ENCODE measurements at regions not wholly inside any gene's neighbourhood (a gene's known extent, or its start where the extent isn't known, plus 50 kb on each side); places are given as distances from the start of the nearest gene placed in this dataset.

GRCh38 chr12:125395583-125396215, 330.5 kb downstream of the AACS start:
- peaks cover 0 to 14% (median 2%) of the 10 kb centered on the region in 3 donors for H3K9me3 ChIP-seq (ENCODE audit: control extremely low read depth in 1 of 3, control insufficient read depth in 2 of 3, insufficient read depth in 1 of 3, low read length in 2 of 3)
- no peak overlapping the region for H3K9ac ChIP-seq (ENCODE audit: low read length)
- no peak overlapping the region for H3K27ac ChIP-seq (ENCODE audit: low read length in 2 of 2)
- H3K4me1 Mint-ChIP-seq: no peaks in the 10 kb centered on the region
- no peak overlapping the region for H3K4me2 ChIP-seq (replicated peaks; ENCODE audit: low read depth, low read length, poor library complexity, severe bottlenecking)
- no peak overlapping the region for H2AFZ ChIP-seq (ENCODE audit: insufficient read depth, low read depth, low read length, poor library complexity, severe bottlenecking)
- H3K36me3 ChIP-seq (replicated peaks in 1 of 2; ENCODE audit: control extremely low read depth in 1 of 2, control insufficient read depth in 1 of 2, extremely low read depth in 1 of 2, insufficient read depth in 2 of 2, low read length in 1 of 2): no peaks in the 10 kb centered on the region
- TF ChIP-seq EZH2 (IDR thresholded peaks at IDR 0.05; ENCODE audit: borderline replicate concordance, insufficient read depth, low read depth, low read length, poor library complexity, severe bottlenecking) (no peak), CTCF (IDR thresholded peaks at IDR 0.05) (no peak)
- H3K27me3 Mint-ChIP-seq: peaks cover 6% of the 10 kb centered on the region
- H3K9me3 Mint-ChIP-seq (ENCODE audit: insufficient read depth): peaks cover 6% of the 10 kb centered on the region
- intact Hi-C loops (cut with micrococcal nuclease): no loop called here
- CTCF ChIA-PET: no interaction called here
- H3K4me3 ChIP-seq (ENCODE audit: control extremely low read depth in 1 of 5, extremely low read depth in 1 of 5, insufficient read depth in 1 of 5, low read depth in 2 of 5, low read length in 4 of 5): no peak overlapping the region
- ATAC-seq (ENCODE audit: low read depth): no peak
- H4K20me1 ChIP-seq (ENCODE audit: control insufficient read depth, insufficient read depth, low read length, poor library complexity, severe bottlenecking): no peaks in the 10 kb centered on the region
- H3K27ac Mint-ChIP-seq: no peak overlapping the region
- POLR2A ChIA-PET: no interaction called here
- 77% methylated on average over 5 of the region's 5 CpGs for WGBS (ENCODE audit: insufficient coverage)
- peaks cover 0 to 2% (median 0%) of the 10 kb centered on the region in 4 experiments for H3K27me3 ChIP-seq (replicated peaks in 1 of 4; ENCODE audit: control extremely low read depth in 1 of 4, control insufficient read depth in 3 of 4, insufficient read depth in 4 of 4, low read length in 3 of 4)
- H3K79me2 ChIP-seq (ENCODE audit: control insufficient read depth, insufficient read depth, low read length): no peaks in the 10 kb centered on the region
- no peak for DNase-seq
- no peak overlapping the region for H3K4me3 Mint-ChIP-seq
- H3K4me1 ChIP-seq (ENCODE audit: control insufficient read depth in 2 of 2, insufficient read depth in 2 of 2, low read length in 2 of 2): no peaks in the 10 kb centered on the region

- intact Hi-C loops (cut with micrococcal nuclease): no loop called here
- no peaks in the 10 kb centered on the region for H3K4me1 ChIP-seq (ENCODE audit: control insufficient read depth in 2 of 2, insufficient read depth in 2 of 2, low read length in 2 of 2)
- no peaks in the 10 kb centered on the region for H4K20me1 ChIP-seq (ENCODE audit: control insufficient read depth, insufficient read depth, low read length, poor library complexity, severe bottlenecking)
- 82% methylated on average over 3 of the region's 3 CpGs for WGBS (ENCODE audit: insufficient coverage)
- TF ChIP-seq EZH2 (IDR thresholded peaks at IDR 0.05; ENCODE audit: borderline replicate concordance, insufficient read depth, low read depth, low read length, poor library complexity, severe bottlenecking) (no peak), CTCF (IDR thresholded peaks at IDR 0.05) (no peak)
- no peak overlapping the region for H3K4me3 ChIP-seq (ENCODE audit: control extremely low read depth in 1 of 5, extremely low read depth in 1 of 5, insufficient read depth in 1 of 5, low read depth in 2 of 5, low read length in 4 of 5)
- POLR2A ChIA-PET: no interaction called here
- peaks cover 8% of the 10 kb centered on the region for H3K9me3 Mint-ChIP-seq (ENCODE audit: insufficient read depth)
- H3K27me3 Mint-ChIP-seq: peaks cover 19% of the 10 kb centered on the region
- no peak overlapping the region for H3K4me3 Mint-ChIP-seq
- no peak overlapping the region for H2AFZ ChIP-seq (ENCODE audit: insufficient read depth, low read depth, low read length, poor library complexity, severe bottlenecking)
- H3K9ac ChIP-seq (ENCODE audit: low read length): no peak overlapping the region
- H3K36me3 ChIP-seq (replicated peaks in 1 of 2; ENCODE audit: control extremely low read depth in 1 of 2, control insufficient read depth in 1 of 2, extremely low read depth in 1 of 2, insufficient read depth in 2 of 2, low read length in 1 of 2): no peaks in the 10 kb centered on the region
- ATAC-seq (ENCODE audit: low read depth) (no peak), DNase-seq (no peak)
- H3K4me1 Mint-ChIP-seq: no peaks in the 10 kb centered on the region
- H3K27me3 ChIP-seq (replicated peaks in 1 of 4; ENCODE audit: control extremely low read depth in 1 of 4, control insufficient read depth in 3 of 4, insufficient read depth in 4 of 4, low read length in 3 of 4): peaks cover 0 to 3% (median 0%) of the 10 kb centered on the region in 4 experiments
- H3K79me2 ChIP-seq (ENCODE audit: control insufficient read depth, insufficient read depth, low read length): no peaks in the 10 kb centered on the region
- H3K9me3 ChIP-seq (ENCODE audit: control extremely low read depth in 1 of 3, control insufficient read depth in 2 of 3, insufficient read depth in 1 of 3, low read length in 2 of 3): peaks cover 0 to 20% (median 9%) of the 10 kb centered on the region in 3 donors
- CTCF ChIA-PET: interaction anchor here (1.0 kb wide), 1 partner anchor 216 kb away, joined by 3 read pairs; no protein-coding TSS in a partner anchor
- H3K27ac ChIP-seq (ENCODE audit: low read length in 2 of 2): no peak overlapping the region
- no peak overlapping the region for H3K4me2 ChIP-seq (replicated peaks; ENCODE audit: low read depth, low read length, poor library complexity, severe bottlenecking)
- no peak overlapping the region for H3K27ac Mint-ChIP-seq
Observed at GRCh38 chr12:125399489-125399888, 334.3 kb downstream of the AACS start.

Data from B cell (primary cell).